ENCODE measurements at regions not wholly inside any gene's neighbourhood (a gene's known extent, or its start where the extent isn't known, plus 50 kb on each side); places are given as distances from the start of the nearest gene placed in this dataset.

GRCh38 chr7:67450171-67450570 is 453.5 kb downstream of the TYW1 start:
- Histone ChIP-seq H3K36me3 (replicated peaks; ENCODE audit: low read depth, low read length) (no peaks in the 10 kb centered on the region), H4K20me1 (ENCODE audit: insufficient read depth, low read length) (no peaks in the 10 kb centered on the region), H2AFZ (ENCODE audit: low read depth, low read length) (no peak overlapping the region), H3K4me1 (ENCODE audit: low read length) (no peaks in the 10 kb centered on the region), H3K79me2 (ENCODE audit: low read length) (no peaks in the 10 kb centered on the region), H3K9ac (ENCODE audit: low read length) (no peak overlapping the region), H3K4me2 (ENCODE audit: low read length) (no peak overlapping the region), H3K27ac (ENCODE audit: low read length) (no peak overlapping the region), H3K4me3 (ENCODE audit: low read length) (no peak overlapping the region), H3K9me3 (ENCODE audit: insufficient read depth, low read length) (no peaks in the 10 kb centered on the region), H3K27me3 (ENCODE audit: low read depth, low read length) (no peaks in the 10 kb centered on the region)
- TF ChIP-seq CTCF (IDR thresholded peaks at IDR 0.05; ENCODE audit: low read depth, low read length) = no peak
- TF ChIP-seq EZH2phosphoT487 (IDR thresholded peaks at IDR 0.05; ENCODE audit: low read depth) = no peak

- no peaks in the 10 kb centered on the region for H3K4me1 ChIP-seq (ENCODE audit: low read length)
- H3K4me2 ChIP-seq (ENCODE audit: low read length) = no peak overlapping the region
- no peaks in the 10 kb centered on the region for H4K20me1 ChIP-seq (ENCODE audit: insufficient read depth, low read length)
- TF ChIP-seq CTCF (IDR thresholded peaks at IDR 0.05; ENCODE audit: low read depth, low read length) (no peak), EZH2phosphoT487 (IDR thresholded peaks at IDR 0.05; ENCODE audit: low read depth) (no peak)
- no peaks in the 10 kb centered on the region for H3K79me2 ChIP-seq (ENCODE audit: low read length)
- H3K36me3 ChIP-seq (replicated peaks; ENCODE audit: low read depth, low read length) = no peaks in the 10 kb centered on the region
- no peaks in the 10 kb centered on the region for H3K27me3 ChIP-seq (ENCODE audit: low read depth, low read length)
- H3K4me3 ChIP-seq (ENCODE audit: low read length) = no peak overlapping the region
- no peak overlapping the region for H3K27ac ChIP-seq (ENCODE audit: low read length)
- no peak overlapping the region for H2AFZ ChIP-seq (ENCODE audit: low read depth, low read length)
- H3K9ac ChIP-seq (ENCODE audit: low read length) = no peak overlapping the region
- no peaks in the 10 kb centered on the region for H3K9me3 ChIP-seq (ENCODE audit: insufficient read depth, low read length)
Measured at GRCh38 chr7:67451306-67451705, 454.7 kb downstream of the TYW1 start.

GRCh38 chr7:67452516-67453026 is 455.9 kb downstream of the TYW1 start:
- Histone ChIP-seq H3K9ac (ENCODE audit: low read length) (no peak overlapping the region), H3K4me3 (ENCODE audit: low read length) (no peak overlapping the region)

More at GRCh38 chr7:67452516-67453026, 455.9 kb downstream of the TYW1 start:
- Histone ChIP-seq H3K4me1 (ENCODE audit: low read length) (no peaks in the 10 kb centered on the region), H3K4me2 (ENCODE audit: low read length) (no peak overlapping the region), H2AFZ (ENCODE audit: low read depth, low read length) (no peak overlapping the region), H4K20me1 (ENCODE audit: insufficient read depth, low read length) (no peaks in the 10 kb centered on the region), H3K36me3 (replicated peaks; ENCODE audit: low read depth, low read length) (no peaks in the 10 kb centered on the region), H3K79me2 (ENCODE audit: low read length) (no peaks in the 10 kb centered on the region), H3K27me3 (ENCODE audit: low read depth, low read length) (no peaks in the 10 kb centered on the region), H3K9me3 (ENCODE audit: insufficient read depth, low read length) (no peaks in the 10 kb centered on the region), H3K27ac (ENCODE audit: low read length) (no peak overlapping the region)
- TF ChIP-seq CTCF (IDR thresholded peaks at IDR 0.05; ENCODE audit: low read depth, low read length) = no peak
- no peak for TF ChIP-seq EZH2phosphoT487 (IDR thresholded peaks at IDR 0.05; ENCODE audit: low read depth)

All from OCI-LY3 (cell line).